ENCODE measurements at regions not wholly inside any gene's neighbourhood (a gene's known extent, or its start where the extent isn't known, plus 50 kb on each side); places are given as distances from the start of the nearest gene placed in this dataset.

DNA sequence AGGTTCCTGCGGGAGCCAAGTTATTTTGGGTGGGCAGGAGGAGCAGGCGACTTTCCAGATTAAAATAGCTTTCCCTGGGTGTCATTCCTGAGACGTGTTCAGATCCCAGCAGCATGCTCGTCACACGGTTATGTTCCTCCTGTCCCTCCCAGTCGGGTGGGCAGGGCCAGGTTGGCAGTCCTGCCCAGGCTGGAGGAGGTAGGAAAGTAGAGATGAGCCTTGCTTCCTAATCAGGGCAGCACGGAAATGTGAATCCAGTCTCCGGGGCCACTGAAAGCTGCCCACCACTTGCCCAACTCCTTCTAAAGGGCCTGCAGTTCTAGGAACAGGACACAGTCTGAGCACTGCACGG is 137.0 kb downstream of the MRPL14 start:
- H2BK5ac ChIP-seq (ENCODE audit: low read depth, low read length, poor library complexity) = no peak overlapping the region
- H3K23ac ChIP-seq (ENCODE audit: low read length) = no peak overlapping the region
- no peaks in the 10 kb centered on the region for H3K27me3 ChIP-seq (ENCODE audit: insufficient read depth, low read length)
- no peak overlapping the region for H4K91ac ChIP-seq (ENCODE audit: low read depth, low read length)
- H3K9ac ChIP-seq (ENCODE audit: low read length) = no peak overlapping the region
- no peaks in the 10 kb centered on the region for H3K36me3 ChIP-seq (ENCODE audit: control insufficient read depth in 1 of 2, insufficient read depth in 2 of 2, low read length in 2 of 2)
- H3K4me1 ChIP-seq (ENCODE audit: control insufficient read depth in 1 of 2, insufficient read depth in 2 of 2, low read length in 2 of 2) = peaks cover 0 to 12% of the 10 kb centered on the region in 2 experiments
- H3K4me2 ChIP-seq (ENCODE audit: low read length) = no peak overlapping the region
- no peaks in the 10 kb centered on the region for H3K79me2 ChIP-seq (ENCODE audit: control insufficient read depth, insufficient read depth, low read length, poor library complexity)
- WGBS (ENCODE audit: extremely low coverage, insufficient coverage, insufficient read length) = no CpG with 5 or more reads among the region's 9 CpGs
- H3K18ac ChIP-seq (ENCODE audit: low read length) = no peak overlapping the region
- no peak overlapping the region for H4K8ac ChIP-seq (ENCODE audit: low read depth, low read length)
- H3K27ac ChIP-seq (ENCODE audit: low read depth, low read length) = no peak overlapping the region
- H4K12ac ChIP-seq (ENCODE audit: low read depth, low read length) = no peak overlapping the region
- H2AK5ac ChIP-seq (ENCODE audit: low read length) = no peak overlapping the region
- H3K4me3 ChIP-seq (ENCODE audit: low read depth, low read length) = no peak overlapping the region
- H3K79me1 ChIP-seq (ENCODE audit: low read length) = no peaks in the 10 kb centered on the region
- no peak overlapping the region for H3K14ac ChIP-seq (ENCODE audit: low read length)
- no peak overlapping the region for H2AFZ ChIP-seq (ENCODE audit: insufficient read depth, low read length, poor library complexity)
- DNase-seq = no peak
- no peak overlapping the region for H2BK12ac ChIP-seq (ENCODE audit: low read length)
- no peaks in the 10 kb centered on the region for H3K9me3 ChIP-seq (ENCODE audit: insufficient read depth, low read depth, low read length)
- H3K4ac ChIP-seq (ENCODE audit: low read depth, low read length) = no peak overlapping the region
- no peak overlapping the region for H2BK120ac ChIP-seq (ENCODE audit: insufficient read depth, low read length, poor library complexity)

DNA sequence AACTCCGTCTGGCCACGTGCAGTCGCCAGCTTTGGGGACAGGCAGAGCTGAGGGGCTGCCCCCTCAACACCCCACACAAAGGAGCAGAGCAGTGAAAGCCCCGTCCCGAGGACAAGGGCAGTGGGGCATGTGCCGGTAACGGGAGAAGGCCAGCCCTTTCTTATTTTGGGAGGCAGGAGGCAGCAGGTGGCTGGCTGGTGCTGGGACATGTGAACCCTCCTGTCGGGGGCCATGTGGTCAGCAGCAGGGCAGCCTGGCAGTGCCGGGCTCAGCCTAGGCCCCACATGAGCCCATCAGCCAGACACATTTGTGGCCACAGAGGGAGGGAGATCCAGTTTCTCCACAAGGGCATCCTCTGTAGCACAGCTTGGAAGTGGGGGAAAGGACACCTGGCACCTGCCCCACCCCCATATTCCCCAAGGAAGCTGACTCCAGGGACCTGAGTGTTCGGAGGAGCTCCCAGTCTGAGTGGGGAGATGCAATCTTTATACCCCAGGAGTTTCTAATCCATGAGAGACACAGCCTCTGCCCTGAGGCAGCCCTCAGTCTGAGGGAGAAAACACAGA is 137.6 kb downstream of the MRPL14 start:
- H3K4me1 ChIP-seq (ENCODE audit: control insufficient read depth in 1 of 2, insufficient read depth in 2 of 2, low read length in 2 of 2) = peaks cover 0 to 12% of the 10 kb centered on the region in 2 experiments
- WGBS (ENCODE audit: extremely low coverage, insufficient coverage, insufficient read length) = no CpG with 5 or more reads among the region's 10 CpGs
- H2BK5ac ChIP-seq (ENCODE audit: low read depth, low read length, poor library complexity) = no peak overlapping the region

DNA sequence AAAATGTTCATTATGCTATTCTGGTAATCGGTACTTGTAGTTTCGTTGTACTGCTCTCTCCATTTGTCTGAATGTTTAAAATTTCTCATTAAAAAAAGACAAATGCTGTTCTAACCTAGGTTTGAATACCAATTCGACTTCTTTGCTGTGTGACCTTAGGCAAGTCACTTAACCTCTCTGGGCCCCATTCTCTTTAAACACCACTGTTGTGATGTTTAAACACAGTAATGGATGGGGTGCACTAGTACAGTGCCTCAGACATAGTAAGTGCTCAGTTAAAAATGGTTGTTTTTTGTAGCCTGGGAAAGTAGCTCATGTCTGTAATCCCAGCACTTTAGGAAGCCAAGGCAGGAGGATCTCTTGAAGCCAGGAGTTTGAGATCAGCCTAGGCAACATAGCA is 138.5 kb downstream of the MRPL14 start:
- no peak overlapping the region for H2BK5ac ChIP-seq (ENCODE audit: low read depth, low read length, poor library complexity)
- no peak overlapping the region for H3K4me3 ChIP-seq (ENCODE audit: low read depth, low read length)
- WGBS (ENCODE audit: extremely low coverage, insufficient coverage, insufficient read length) = no CpG with 5 or more reads among the region's 3 CpGs
- no peak overlapping the region for H4K91ac ChIP-seq (ENCODE audit: low read depth, low read length)
- H2BK12ac ChIP-seq (ENCODE audit: low read length) = no peak overlapping the region
- H4K8ac ChIP-seq (ENCODE audit: low read depth, low read length) = no peak overlapping the region
- H2AK5ac ChIP-seq (ENCODE audit: low read length) = no peak overlapping the region
- no peak overlapping the region for H4K12ac ChIP-seq (ENCODE audit: low read depth, low read length)
- no peak overlapping the region for H3K23ac ChIP-seq (ENCODE audit: low read length)
- no peak overlapping the region for H2BK120ac ChIP-seq (ENCODE audit: insufficient read depth, low read length, poor library complexity)
- no peak overlapping the region for H2AFZ ChIP-seq (ENCODE audit: insufficient read depth, low read length, poor library complexity)
- H3K9me3 ChIP-seq (ENCODE audit: insufficient read depth, low read depth, low read length) = no peaks in the 10 kb centered on the region
- H3K4me1 ChIP-seq (ENCODE audit: control insufficient read depth in 1 of 2, insufficient read depth in 2 of 2, low read length in 2 of 2) = peaks cover 0 to 8% of the 10 kb centered on the region in 2 experiments
- no peak overlapping the region for H3K4ac ChIP-seq (ENCODE audit: low read depth, low read length)
- no peak for DNase-seq
- H3K27ac ChIP-seq (ENCODE audit: low read depth, low read length) = no peak overlapping the region
- H3K36me3 ChIP-seq (ENCODE audit: control insufficient read depth in 1 of 2, insufficient read depth in 2 of 2, low read length in 2 of 2) = no peaks in the 10 kb centered on the region
- no peak overlapping the region for H3K14ac ChIP-seq (ENCODE audit: low read length)
- no peak overlapping the region for H3K9ac ChIP-seq (ENCODE audit: low read length)
- H3K18ac ChIP-seq (ENCODE audit: low read length) = no peak overlapping the region
- no peaks in the 10 kb centered on the region for H3K79me1 ChIP-seq (ENCODE audit: low read length)
- H3K27me3 ChIP-seq (ENCODE audit: insufficient read depth, low read length) = no peaks in the 10 kb centered on the region
- no peaks in the 10 kb centered on the region for H3K79me2 ChIP-seq (ENCODE audit: control insufficient read depth, insufficient read depth, low read length, poor library complexity)
- no peak overlapping the region for H3K4me2 ChIP-seq (ENCODE audit: low read length)

More for the DNA sequence above, 137.6 kb downstream of the MRPL14 start:
- no peak overlapping the region for H3K4ac ChIP-seq (ENCODE audit: low read depth, low read length)
- DNase-seq = no peak
- no peaks in the 10 kb centered on the region for H3K27me3 ChIP-seq (ENCODE audit: insufficient read depth, low read length)
- H3K79me2 ChIP-seq (ENCODE audit: control insufficient read depth, insufficient read depth, low read length, poor library complexity) = no peaks in the 10 kb centered on the region
- H4K12ac ChIP-seq (ENCODE audit: low read depth, low read length) = no peak overlapping the region
- no peak overlapping the region for H3K9ac ChIP-seq (ENCODE audit: low read length)
- no peak overlapping the region for H2BK12ac ChIP-seq (ENCODE audit: low read length)
- no peak overlapping the region for H2AK5ac ChIP-seq (ENCODE audit: low read length)
- H4K8ac ChIP-seq (ENCODE audit: low read depth, low read length) = no peak overlapping the region
- no peak overlapping the region for H3K27ac ChIP-seq (ENCODE audit: low read depth, low read length)
- H3K36me3 ChIP-seq (ENCODE audit: control insufficient read depth in 1 of 2, insufficient read depth in 2 of 2, low read length in 2 of 2) = no peaks in the 10 kb centered on the region
- H3K4me3 ChIP-seq (ENCODE audit: low read depth, low read length) = no peak overlapping the region
- H2AFZ ChIP-seq (ENCODE audit: insufficient read depth, low read length, poor library complexity) = no peak overlapping the region
- H3K4me2 ChIP-seq (ENCODE audit: low read length) = no peak overlapping the region
- no peak overlapping the region for H3K23ac ChIP-seq (ENCODE audit: low read length)
- no peak overlapping the region for H4K91ac ChIP-seq (ENCODE audit: low read depth, low read length)
- H3K18ac ChIP-seq (ENCODE audit: low read length) = no peak overlapping the region
- no peaks in the 10 kb centered on the region for H3K9me3 ChIP-seq (ENCODE audit: insufficient read depth, low read depth, low read length)
- no peak overlapping the region for H3K14ac ChIP-seq (ENCODE audit: low read length)
- H3K79me1 ChIP-seq (ENCODE audit: low read length) = no peaks in the 10 kb centered on the region
- H2BK120ac ChIP-seq (ENCODE audit: insufficient read depth, low read length, poor library complexity) = no peak overlapping the region

- peaks cover 0 to 8% of the 10 kb centered on the region in 2 experiments for H3K4me1 ChIP-seq (ENCODE audit: control insufficient read depth in 1 of 2, insufficient read depth in 2 of 2, low read length in 2 of 2)
- no peak overlapping the region for H2BK120ac ChIP-seq (ENCODE audit: insufficient read depth, low read length, poor library complexity)
- H3K27me3 ChIP-seq (ENCODE audit: insufficient read depth, low read length) = no peaks in the 10 kb centered on the region
- WGBS (ENCODE audit: extremely low coverage, insufficient coverage, insufficient read length) = no CpG with 5 or more reads among the region's 7 CpGs
- H3K36me3 ChIP-seq (ENCODE audit: control insufficient read depth in 1 of 2, insufficient read depth in 2 of 2, low read length in 2 of 2) = no peaks in the 10 kb centered on the region
- no peak overlapping the region for H2BK12ac ChIP-seq (ENCODE audit: low read length)
- no peak overlapping the region for H3K4ac ChIP-seq (ENCODE audit: low read depth, low read length)
- no peaks in the 10 kb centered on the region for H3K79me2 ChIP-seq (ENCODE audit: control insufficient read depth, insufficient read depth, low read length, poor library complexity)
- H2AK5ac ChIP-seq (ENCODE audit: low read length) = no peak overlapping the region
- no peak overlapping the region for H3K18ac ChIP-seq (ENCODE audit: low read length)
- no peak overlapping the region for H3K27ac ChIP-seq (ENCODE audit: low read depth, low read length)
- H3K79me1 ChIP-seq (ENCODE audit: low read length) = no peaks in the 10 kb centered on the region
- H4K12ac ChIP-seq (ENCODE audit: low read depth, low read length) = no peak overlapping the region
- H3K4me3 ChIP-seq (ENCODE audit: low read depth, low read length) = no peak overlapping the region
- H2BK5ac ChIP-seq (ENCODE audit: low read depth, low read length, poor library complexity) = no peak overlapping the region
- no peak overlapping the region for H3K14ac ChIP-seq (ENCODE audit: low read length)
- no peak overlapping the region for H4K8ac ChIP-seq (ENCODE audit: low read depth, low read length)
- H3K4me2 ChIP-seq (ENCODE audit: low read length) = no peak overlapping the region
- no peaks in the 10 kb centered on the region for H3K9me3 ChIP-seq (ENCODE audit: insufficient read depth, low read depth, low read length)
- H3K23ac ChIP-seq (ENCODE audit: low read length) = no peak overlapping the region
- H2AFZ ChIP-seq (ENCODE audit: insufficient read depth, low read length, poor library complexity) = no peak overlapping the region
- H4K91ac ChIP-seq (ENCODE audit: low read depth, low read length) = no peak overlapping the region
- no peak overlapping the region for H3K9ac ChIP-seq (ENCODE audit: low read length)
- DNase-seq = no peak
Measured at GRCh38 chr6:43987838-43988439, 139.3 kb downstream of the MRPL14 start.

Measured in trophoblast cell (in vitro differentiated cells and primary cell).